HCT116 (cell line): ENCODE measurements at regions not wholly inside any gene's neighbourhood (a gene's known extent, or its start where the extent isn't known, plus 50 kb on each side); places are given as distances from the start of the nearest gene placed in this dataset.

Experiments used
- ATAC-seq: fragments of 200-7000 bp; cut with Tn5 transposase; 2 replicates; pipeline ENCODE4 v1.9.1; 2020; ENCODE audit warnings: mild to moderate bottlenecking, moderate library complexity
- BruUV-seq: library from RNA; stranded (reverse); fragments of 400-500 nt; replicated peaks from 2 replicates; lab custom pipeline; 2021; lab: Mats Ljungman, UMichigan
- CTCF ChIA-PET: fragments of 300-600 bp; sonication (Branson Sonifier 250); formaldehyde crosslinking; loops from one replicate; lab custom pipeline; 2021; ENCODE audit warnings: antibody characterized with exemption; lab: Charles Lee
- POLR2A ChIA-PET: fragments of 300-600, 350-600 bp; sonication (Branson Sonifier 250); formaldehyde crosslinking; loops from one replicate; lab custom pipeline; 2021; ENCODE audit warnings: antibody characterized with exemption; lab: Charles Lee
- RAD21 ChIA-PET, 2 experiments: fragments of 300-600 bp; sonication (Branson Sonifier 250); formaldehyde crosslinking; loops; one replicate each; lab custom pipeline; 2023; ENCODE audit warnings: low total read pairs in 2 of 2; ENCODE audit not compliant: uncharacterized antibody in 2 of 2, unreplicated experiment in 2 of 2, low non-redundant PET in 1 of 2; lab: Charles Lee
- DNase-seq: peaks from one replicate; pipeline ENCODE4 v3.0.0-alpha.2; 2010; ENCODE audit warnings: low read depth, low spot score
- H2AFZ ChIP-seq: fragments of 200-600 bp; shearing (Covaris generic), sonication (generic); 2 replicates; pipeline ENCODE4 v1.6.1; 2017; ENCODE audit warnings: low read depth, mixed run types, mixed read lengths, antibody characterized with exemption, low read length; ENCODE audit not compliant: poor library complexity, severe bottlenecking
- H3K27ac ChIP-seq: 2 replicates; pipeline ENCODE4 v1.5.1; 2012; ENCODE audit warnings: low read depth, low read length
- H3K27me3 ChIP-seq: fragments of 200-600 bp; sonication (generic); 2 replicates; pipeline ENCODE4 v1.6.1; 2016; ENCODE audit warnings: mixed run types, low read length, mixed read lengths; ENCODE audit not compliant: insufficient read depth
- H3K36me3 ChIP-seq, 2 experiments: fragments of 200-500 bp in 1 of 2; fragments of 200-600 bp in 1 of 2; sonication (Bioruptor generic) in 1 of 2; sonication (generic) in 1 of 2; 2 replicates each; pipeline versions ENCODE4 v1.5.1 to v1.6.1; 2014 to 2016; ENCODE audit warnings: low read length in 2 of 2, inconsistent platforms in 1 of 2, mixed read lengths in 1 of 2, mixed run types in 1 of 2; ENCODE audit not compliant: insufficient read depth in 2 of 2, control insufficient read depth in 1 of 2
- H3K4me1 ChIP-seq, 2 experiments: fragments of 200-600 bp in 1 of 2; sonication (generic) in 1 of 2; 2 replicates each; pipeline versions ENCODE4 v1.5.1 to v1.6.1; 2012 to 2017; ENCODE audit warnings: low read length in 2 of 2, inconsistent platforms in 1 of 2, mild to moderate bottlenecking in 1 of 2, mixed read lengths in 1 of 2, mixed run types in 1 of 2, moderate library complexity in 1 of 2; ENCODE audit not compliant: insufficient read depth in 2 of 2, control insufficient read depth in 1 of 2
- H3K4me2 ChIP-seq: fragments of 200-600 bp; sonication (generic); 2 replicates; pipeline ENCODE4 v1.6.1; 2017; ENCODE audit warnings: mixed run types, low read length, mixed read lengths
- H3K4me3 ChIP-seq, 2 experiments: fragments of 200-600 bp in 1 of 2; sonication (generic) in 1 of 2; replicated peaks in 1 of 2; 2 replicates each; pipeline ENCODE4 v1.5.1; 2011 to 2016; ENCODE audit warnings: low read length in 2 of 2, control low read depth in 1 of 2, low read depth in 1 of 2, mild to moderate bottlenecking in 1 of 2, mixed read lengths in 1 of 2, mixed run types in 1 of 2
- H3K79me2 ChIP-seq: fragments of 200-600 bp; sonication (generic); 2 replicates; pipeline ENCODE4 v1.6.1; 2017; ENCODE audit warnings: mild to moderate bottlenecking, mixed run types, low read length, moderate library complexity, mixed read lengths; ENCODE audit not compliant: insufficient read depth
- H3K9ac ChIP-seq: fragments of 200-600 bp; sonication (generic); 2 replicates; pipeline ENCODE4 v1.6.1; 2016; ENCODE audit warnings: low read length, mixed read lengths
- H3K9me2 ChIP-seq: fragments of 200-600 bp; sonication (generic), shearing (Covaris generic); 2 replicates; pipeline ENCODE4 v1.6.1; 2017; ENCODE audit warnings: mixed run types, mild to moderate bottlenecking, moderate library complexity; ENCODE audit not compliant: insufficient read depth
- H3K9me3 ChIP-seq, 2 experiments: fragments of 200-500 bp in 1 of 2; fragments of 200-600 bp in 1 of 2; sonication (Bioruptor generic) in 1 of 2; sonication (generic) in 1 of 2; 2 replicates each; pipeline ENCODE4 v1.6.1; 2014 to 2017; ENCODE audit warnings: low read length in 2 of 2, mixed read lengths in 2 of 2, inconsistent platforms in 1 of 2, low read depth in 1 of 2, mild to moderate bottlenecking in 1 of 2, mixed run types in 1 of 2, moderate library complexity in 1 of 2; ENCODE audit not compliant: control insufficient read depth in 1 of 2, insufficient read depth in 1 of 2
- H4K20me1 ChIP-seq: fragments of 200-600 bp; sonication (generic), shearing (Covaris generic); 2 replicates; pipeline ENCODE4 v1.6.1; 2017; ENCODE audit warnings: mixed run types, mild to moderate bottlenecking, moderate library complexity; ENCODE audit not compliant: insufficient read depth
- CBX3 ChIP-seq: IDR thresholded peaks from 2 replicates; pipeline ENCODE4 v1.6.1; 2012; ENCODE audit warnings: low read depth
- CEBPB ChIP-seq: IDR thresholded peaks from 2 replicates; pipeline ENCODE4 v1.6.1; 2012; ENCODE audit warnings: low read depth
- FOSL1 ChIP-seq: IDR thresholded peaks from 2 replicates; pipeline ENCODE4 v1.6.1; 2012; ENCODE audit warnings: low read depth
- JUND ChIP-seq: IDR thresholded peaks from 2 replicates; pipeline ENCODE4 v1.6.1; 2012
- SP1 ChIP-seq: IDR thresholded peaks from 2 replicates; pipeline ENCODE4 v1.6.1; 2012; ENCODE audit warnings: low read depth
- YY1 ChIP-seq: IDR thresholded peaks from 2 replicates; pipeline ENCODE4 v1.6.1; 2011; ENCODE audit warnings: low read length, low read depth, moderate library complexity, mild to moderate bottlenecking; ENCODE audit not compliant: insufficient replicate concordance; ENCODE audit errors: extremely low read depth
- ZNF274 ChIP-seq: fragments of 200-500 bp; sonication (Bioruptor generic); IDR thresholded peaks from 2 replicates; pipeline ENCODE4 v1.6.1; 2014; ENCODE audit warnings: mild to moderate bottlenecking, low read depth, low read length, inconsistent platforms
- intact Hi-C: fragments of 100-400 bp; cut with micrococcal nuclease; formaldehyde crosslinking; loops from 2 replicates; pipeline ENCODE4 v1.10.0; 2022
- TF ChIP-seq, protein P1 (sequence below): IDR thresholded peaks from 2 replicates; pipeline ENCODE4 v1.6.1; 2012
- TF ChIP-seq, protein P2 (sequence below), 3 experiments: fragments of 200-600 bp in 1 of 3; sonication (generic) in 1 of 3; IDR thresholded peaks in 2 of 3; conservative IDR thresholded peaks in 1 of 3; 2 replicates each; pipeline ENCODE4 v1.5.1; 2012 to 2017; ENCODE audit warnings: low read depth in 2 of 3, low read length in 2 of 3, antibody characterized with exemption in 1 of 3, borderline replicate concordance in 1 of 3, control low read depth in 1 of 3, mild to moderate bottlenecking in 1 of 3, mixed read lengths in 1 of 3, mixed run types in 1 of 3, moderate library complexity in 1 of 3; ENCODE audit not compliant: insufficient read depth in 1 of 3
- TF ChIP-seq, protein P3 (sequence below): IDR thresholded peaks from 2 replicates; pipeline ENCODE4 v1.6.1; 2012

DNA sequence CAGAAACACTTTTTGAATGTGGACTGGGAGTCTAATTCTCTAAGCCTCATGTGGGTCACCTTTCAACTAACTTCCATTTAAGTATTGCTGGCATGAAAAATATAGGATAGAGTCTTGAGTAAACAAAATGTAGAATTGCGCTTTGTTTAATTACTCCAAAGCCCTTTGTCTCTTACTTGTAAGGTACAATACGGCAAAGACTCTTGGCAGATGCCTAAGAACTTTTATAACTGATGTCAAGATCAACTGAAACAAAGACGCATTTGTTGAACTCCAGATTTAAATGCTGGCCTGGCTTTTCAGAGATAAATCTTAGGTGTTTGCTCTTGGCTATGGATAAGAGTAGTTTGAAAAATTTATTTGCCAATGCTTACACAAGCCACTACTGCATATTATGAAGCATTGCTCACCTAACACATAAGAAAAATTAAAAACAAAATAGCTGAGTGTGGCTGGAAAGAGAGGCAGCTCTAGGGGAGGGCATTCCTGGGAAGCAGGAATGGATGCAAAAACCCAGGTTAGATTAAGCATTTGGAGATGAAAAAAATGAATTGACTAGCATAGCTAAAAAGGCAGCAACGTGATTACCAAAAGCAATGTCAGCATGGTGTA is 107.3 kb upstream of the STARD13 start:
- H3K9me3 ChIP-seq: no peaks in the 10 kb centered on the region
- RAD21 ChIA-PET: no interaction called here
- H3K4me1 ChIP-seq: peaks cover 7 to 9% of the 10 kb centered on the region in 2 experiments; a peak in 3 of 4 replicates

More for the DNA sequence above, 107.3 kb upstream of the STARD13 start:
- intact Hi-C loops: no loop called here
- Histone ChIP-seq H3K9me2 (no peaks in the 10 kb centered on the region), H3K4me3 (no peak overlapping the region), H3K27ac (no peak overlapping the region), H3K36me3 (no peaks in the 10 kb centered on the region), H3K4me2 (no peak overlapping the region), H3K27me3 (no peaks in the 10 kb centered on the region), H3K79me2 (no peaks in the 10 kb centered on the region), H2AFZ (no peak overlapping the region), H3K9ac (no peak overlapping the region), H4K20me1 (no peaks in the 10 kb centered on the region)
- BruUV-seq: no TSS peak
- POLR2A ChIA-PET: no interaction called here
- CTCF ChIA-PET: no interaction called here
- ATAC-seq (no peak), DNase-seq (no peak)
- TF ChIP-seq CBX3 (no peak), JUND (no peak), ZNF274 (no peak), SP1 (no peak), YY1 (no peak), CEBPB (no peak), FOSL1 (no peak)
- TF ChIP-seq, protein P1, sequence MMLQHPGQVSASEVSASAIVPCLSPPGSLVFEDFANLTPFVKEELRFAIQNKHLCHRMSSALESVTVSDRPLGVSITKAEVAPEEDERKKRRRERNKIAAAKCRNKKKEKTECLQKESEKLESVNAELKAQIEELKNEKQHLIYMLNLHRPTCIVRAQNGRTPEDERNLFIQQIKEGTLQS: no peak
- TF ChIP-seq, protein P2, sequence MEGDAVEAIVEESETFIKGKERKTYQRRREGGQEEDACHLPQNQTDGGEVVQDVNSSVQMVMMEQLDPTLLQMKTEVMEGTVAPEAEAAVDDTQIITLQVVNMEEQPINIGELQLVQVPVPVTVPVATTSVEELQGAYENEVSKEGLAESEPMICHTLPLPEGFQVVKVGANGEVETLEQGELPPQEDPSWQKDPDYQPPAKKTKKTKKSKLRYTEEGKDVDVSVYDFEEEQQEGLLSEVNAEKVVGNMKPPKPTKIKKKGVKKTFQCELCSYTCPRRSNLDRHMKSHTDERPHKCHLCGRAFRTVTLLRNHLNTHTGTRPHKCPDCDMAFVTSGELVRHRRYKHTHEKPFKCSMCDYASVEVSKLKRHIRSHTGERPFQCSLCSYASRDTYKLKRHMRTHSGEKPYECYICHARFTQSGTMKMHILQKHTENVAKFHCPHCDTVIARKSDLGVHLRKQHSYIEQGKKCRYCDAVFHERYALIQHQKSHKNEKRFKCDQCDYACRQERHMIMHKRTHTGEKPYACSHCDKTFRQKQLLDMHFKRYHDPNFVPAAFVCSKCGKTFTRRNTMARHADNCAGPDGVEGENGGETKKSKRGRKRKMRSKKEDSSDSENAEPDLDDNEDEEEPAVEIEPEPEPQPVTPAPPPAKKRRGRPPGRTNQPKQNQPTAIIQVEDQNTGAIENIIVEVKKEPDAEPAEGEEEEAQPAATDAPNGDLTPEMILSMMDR (IDR thresholded peaks at IDR 0.05 in 2 of 3, conservative IDR thresholded peaks at IDR 0.05 in 1 of 3; ENCODE audit: borderline replicate concordance in 1 of 3, insufficient read depth in 1 of 3, low read depth in 2 of 3, low read length in 2 of 3): no peak
- TF ChIP-seq, protein P3, sequence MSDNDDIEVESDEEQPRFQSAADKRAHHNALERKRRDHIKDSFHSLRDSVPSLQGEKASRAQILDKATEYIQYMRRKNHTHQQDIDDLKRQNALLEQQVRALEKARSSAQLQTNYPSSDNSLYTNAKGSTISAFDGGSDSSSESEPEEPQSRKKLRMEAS: no peak
